H9 (cell line): ENCODE measurements at regions not wholly inside any gene's neighbourhood (a gene's known extent, or its start where the extent isn't known, plus 50 kb on each side); places are given as distances from the start of the nearest gene placed in this dataset.

Source experiments
- DNase-seq: peaks from one replicate; pipeline ENCODE4 v3.0.0-alpha.2; 2017
- H2AFZ ChIP-seq: one replicate; pipeline ENCODE4 v1.6.1; 2013; ENCODE audit warnings: mild to moderate bottlenecking, low read length, control low read depth, moderate library complexity
- H2AK5ac ChIP-seq: 2 replicates; pipeline ENCODE4 v1.6.1; 2013; ENCODE audit warnings: low read length, control low read depth, mixed read lengths; ENCODE audit not compliant: insufficient read length
- H2BK120ac ChIP-seq: one replicate; pipeline ENCODE4 v1.6.1; 2013; ENCODE audit warnings: low read depth, mild to moderate bottlenecking, low read length, control low read depth, inconsistent platforms; ENCODE audit not compliant: poor library complexity, severe bottlenecking
- H2BK12ac ChIP-seq: 2 replicates; pipeline ENCODE4 v1.6.1; 2013; ENCODE audit warnings: low read length, control low read depth, mixed read lengths, low read depth; ENCODE audit not compliant: insufficient read length
- H2BK15ac ChIP-seq: 2 replicates; pipeline ENCODE4 v1.6.1; 2013; ENCODE audit warnings: low read depth, low read length, control low read depth
- H2BK20ac ChIP-seq: one replicate; pipeline ENCODE4 v1.6.1; 2013; ENCODE audit warnings: low read depth, mild to moderate bottlenecking, low read length, control low read depth, inconsistent platforms; ENCODE audit not compliant: poor library complexity, severe bottlenecking
- H2BK5ac ChIP-seq: 2 replicates; pipeline ENCODE4 v1.6.1; 2013; ENCODE audit warnings: low read length, control low read depth, mixed read lengths; ENCODE audit not compliant: insufficient read length
- H3K14ac ChIP-seq: 2 replicates; pipeline ENCODE4 v1.6.1; 2013; ENCODE audit warnings: low read length, control low read depth; ENCODE audit not compliant: insufficient read depth
- H3K18ac ChIP-seq: 2 replicates; pipeline ENCODE4 v1.6.1; 2013; ENCODE audit warnings: low read depth, mild to moderate bottlenecking, mixed read lengths, low read length, control low read depth; ENCODE audit not compliant: insufficient read length
- H3K23ac ChIP-seq: 2 replicates; pipeline ENCODE4 v1.6.1; 2013; ENCODE audit warnings: low read length, control low read depth, mixed read lengths, low read depth; ENCODE audit not compliant: insufficient read length
- H3K23me2 ChIP-seq: 2 replicates; pipeline ENCODE4 v1.6.1; 2013; ENCODE audit warnings: low read depth, mild to moderate bottlenecking, mixed read lengths, low read length, control low read depth; ENCODE audit not compliant: insufficient read length, poor library complexity, severe bottlenecking
- H3K27ac ChIP-seq: 2 replicates; pipeline ENCODE4 v1.5.1; 2013; ENCODE audit warnings: low read length, control low read depth, mixed read lengths, low read depth; ENCODE audit not compliant: insufficient read length
- H3K27me3 ChIP-seq: 2 replicates; pipeline ENCODE4 v1.6.1; 2013; ENCODE audit warnings: low read length, control low read depth, inconsistent platforms; ENCODE audit not compliant: insufficient read depth
- H3K4ac ChIP-seq: 2 replicates; pipeline ENCODE4 v1.6.1; 2013; ENCODE audit warnings: low read depth, mild to moderate bottlenecking, control low read depth, inconsistent platforms, low read length, moderate library complexity
- H3K4me1 ChIP-seq: 2 replicates; pipeline ENCODE4 v1.6.1; 2013; ENCODE audit warnings: low read length, control low read depth, inconsistent platforms; ENCODE audit not compliant: insufficient read depth
- H3K4me2 ChIP-seq: 2 replicates; pipeline ENCODE4 v1.6.1; 2013; ENCODE audit warnings: low read length, control low read depth, mixed read lengths; ENCODE audit not compliant: insufficient read length, insufficient read depth
- H3K56ac ChIP-seq: 2 replicates; pipeline ENCODE4 v1.6.1; 2013; ENCODE audit warnings: low read depth, mild to moderate bottlenecking, mixed read lengths, low read length, control low read depth; ENCODE audit not compliant: insufficient read length
- H3K79me1 ChIP-seq: 2 replicates; pipeline ENCODE4 v1.6.1; 2013; ENCODE audit warnings: low read depth, mild to moderate bottlenecking, moderate library complexity, low read length, control low read depth, inconsistent platforms; ENCODE audit not compliant: insufficient read depth, poor library complexity, severe bottlenecking
- H3K79me2 ChIP-seq: 2 replicates; pipeline ENCODE4 v1.6.1; 2013; ENCODE audit warnings: low read length, control low read depth, inconsistent platforms; ENCODE audit not compliant: insufficient read depth
- H3K9ac ChIP-seq: 2 replicates; pipeline ENCODE4 v1.6.1; 2013; ENCODE audit warnings: low read length, control low read depth, mixed read lengths; ENCODE audit not compliant: insufficient read length; ENCODE audit errors: extremely low read depth
- H3K9me3 ChIP-seq: one replicate; pipeline ENCODE4 v1.6.1; 2013; ENCODE audit warnings: low read depth, low read length, inconsistent platforms; ENCODE audit not compliant: control insufficient read depth
- H3T11ph ChIP-seq: one replicate; pipeline ENCODE4 v1.6.1; 2013; ENCODE audit warnings: mild to moderate bottlenecking, low read length, control low read depth, inconsistent platforms
- H4K20me1 ChIP-seq: one replicate; pipeline ENCODE4 v1.6.1; 2013; ENCODE audit not compliant: control insufficient read depth, insufficient read length, insufficient read depth
- H4K5ac ChIP-seq: 2 replicates; pipeline ENCODE4 v1.6.1; 2013; ENCODE audit warnings: low read depth, mild to moderate bottlenecking, mixed read lengths, low read length, control low read depth; ENCODE audit not compliant: insufficient read length
- H4K8ac ChIP-seq: replicated peaks from 2 replicates; pipeline ENCODE4 v1.6.1; 2013; ENCODE audit warnings: low read length, control low read depth, mixed read lengths, low read depth; ENCODE audit not compliant: insufficient read length
- H4K91ac ChIP-seq: 2 replicates; pipeline ENCODE4 v1.6.1; 2013; ENCODE audit warnings: low read depth, mild to moderate bottlenecking, moderate library complexity, mixed read lengths, low read length, control low read depth; ENCODE audit not compliant: insufficient read length
- H3K27ac Mint-ChIP-seq, 3 experiments: 2 replicates in 2 of 3; 3 replicates in 1 of 3; pipeline ENCODE4 v1.8.0; 2020 to 2021; ENCODE audit warnings: mixed read lengths in 3 of 3, mild to moderate bottlenecking in 1 of 3, moderate library complexity in 1 of 3
- H3K27me3 Mint-ChIP-seq: 2 replicates; pipeline ENCODE4 v1.8.0; 2021; ENCODE audit warnings: low read depth, mild to moderate bottlenecking, moderate library complexity, mixed read lengths
- H3K36me3 Mint-ChIP-seq, 3 experiments: 2 replicates in 2 of 3; 3 replicates in 1 of 3; pipeline ENCODE4 v1.8.0; 2020 to 2021; ENCODE audit warnings: low read depth in 3 of 3, mixed read lengths in 3 of 3; ENCODE audit not compliant: insufficient read depth in 1 of 3
- H3K4me1 Mint-ChIP-seq, 2 experiments: 2 replicates each; pipeline ENCODE4 v1.8.0; 2020; ENCODE audit warnings: mixed read lengths in 2 of 2
- H3K4me3 Mint-ChIP-seq, 2 experiments: 2 replicates in 1 of 2; 3 replicates in 1 of 2; pipeline ENCODE4 v1.8.0; 2020 to 2021; ENCODE audit warnings: mild to moderate bottlenecking in 2 of 2, mixed read lengths in 2 of 2, moderate library complexity in 1 of 2
- H3K9me3 Mint-ChIP-seq, 2 experiments: 2 replicates in 1 of 2; 3 replicates in 1 of 2; pipeline ENCODE4 v1.8.0; 2020; ENCODE audit warnings: mild to moderate bottlenecking in 2 of 2, mixed read lengths in 2 of 2, moderate library complexity in 1 of 2
- CTCF ChIP-seq: fragments of 200-600 bp; sonication (generic); conservative IDR thresholded peaks from 3 replicates; pipeline ENCODE4 v1.8.0; 2021; ENCODE audit warnings: antibody characterized with exemption, mild to moderate bottlenecking

GRCh38 chr2:62573936-62574335 is 67.9 kb upstream of the TMEM17 start:
- Histone ChIP-seq H4K91ac (no peak overlapping the region), H3K56ac (no peak overlapping the region), H2BK15ac (no peak overlapping the region), H4K20me1 (no peaks in the 10 kb centered on the region), H3K23me2 (peaks cover 9% of the 10 kb centered on the region), H3K23ac (no peak overlapping the region), H3K4me2 (no peak overlapping the region), H2BK12ac (no peak overlapping the region), H3K27me3 (peaks cover 4% of the 10 kb centered on the region; the same call in 1 of the 2 replicates), H2AFZ (no peak overlapping the region), H3T11ph (no peak overlapping the region), H2BK20ac (no peak overlapping the region), H3K4ac (no peak overlapping the region), H2BK5ac (no peak overlapping the region), H3K9ac (no peak overlapping the region), H2AK5ac (no peak overlapping the region), H3K18ac (no peak overlapping the region), H3K9me3 (no peaks in the 10 kb centered on the region), H3K4me1 (no peaks in the 10 kb centered on the region), H4K8ac (no peak overlapping the region), H3K14ac (no peak overlapping the region), H3K79me2 (no peaks in the 10 kb centered on the region), H4K5ac (no peak overlapping the region), H2BK120ac (no peak overlapping the region), H3K79me1 (no peaks in the 10 kb centered on the region), H3K27ac (no peak overlapping the region)
- Mint-ChIP-seq H3K36me3 (no peaks in the 10 kb centered on the region), H3K4me1 (peaks cover 14 to 16% of the 10 kb centered on the region in 2 experiments), H3K27ac (no peak overlapping the region), H3K4me3 (no peak overlapping the region), H3K9me3 (no peaks in the 10 kb centered on the region), H3K27me3 (peaks cover 21% of the 10 kb centered on the region)
- no peak for DNase-seq
- TF ChIP-seq CTCF: no peak
